Coronary artery (tissue), 2 donors: ENCODE measurements at regions not wholly inside any gene's neighbourhood (a gene's known extent, or its start where the extent isn't known, plus 50 kb on each side); places are given as distances from the start of the nearest gene placed in this dataset.

Experiments
- DNase-seq: peaks from one replicate; pipeline ENCODE4 v3.0.0-alpha.2; 2017; ENCODE audit warnings: low spot score
- H3K27ac ChIP-seq, 2 donors: fragments of 200-600 bp; sonication (generic); one replicate each; pipeline ENCODE4 v1.5.1; 2016 to 2019
- H3K4me3 ChIP-seq: fragments of 200-600 bp; sonication (generic); 2 replicates; pipeline ENCODE4 v1.5.1; 2016; ENCODE audit warnings: mild to moderate bottlenecking, moderate library complexity
- CTCF ChIP-seq: fragments of 200-600 bp; sonication (generic); IDR thresholded peaks from one replicate; pipeline ENCODE4 v1.5.1; 2019; ENCODE audit warnings: antibody characterized with exemption

- DNase-seq, result no peak
- no peak overlapping the region for H3K4me3 ChIP-seq
- TF ChIP-seq CTCF, result no peak
- H3K27ac ChIP-seq, result no peak overlapping the region
Measured at GRCh38 chr1:53384796-53385195, 56.9 kb upstream of the LRP8 start.

- H3K27ac ChIP-seq, result no peak overlapping the region
- TF ChIP-seq CTCF, result no peak
- H3K4me3 ChIP-seq, result no peak overlapping the region
- DNase-seq, result no peak
Measured at GRCh38 chr1:53385276-53386225, 57.7 kb upstream of the LRP8 start.

- Histone ChIP-seq H3K27ac (no peak overlapping the region), H3K4me3 (no peak overlapping the region)
- DNase-seq, result no peak
- no peak for TF ChIP-seq CTCF
Measured at GRCh38 chr1:53388963-53389362, 61.1 kb upstream of the LRP8 start.

- Histone ChIP-seq H3K4me3 (no peak overlapping the region), H3K27ac (no peak overlapping the region)
- TF ChIP-seq CTCF, result no peak
- DNase-seq, result no peak
Measured at GRCh38 chr1:53390261-53390660, 62.4 kb upstream of the LRP8 start.

GRCh38 chr1:53390736-53391135 lies 62.9 kb upstream of the LRP8 start:
- no peak overlapping the region for H3K27ac ChIP-seq
- no peak overlapping the region for H3K4me3 ChIP-seq
- TF ChIP-seq CTCF, result no peak
- no peak for DNase-seq

GRCh38 chr1:53391296-53391695 lies 63.4 kb upstream of the LRP8 start:
- Histone ChIP-seq H3K4me3 (no peak overlapping the region), H3K27ac (no peak overlapping the region)
- no peak for DNase-seq
- TF ChIP-seq CTCF, result no peak

- TF ChIP-seq CTCF, result no peak
- Histone ChIP-seq H3K27ac (no peak overlapping the region), H3K4me3 (no peak overlapping the region)
- no peak for DNase-seq
Measured at GRCh38 chr1:53391982-53392381, 64.1 kb upstream of the LRP8 start.
